ENCODE measurements at regions not wholly inside any gene's neighbourhood (a gene's known extent, or its start where the extent isn't known, plus 50 kb on each side); places are given as distances from the start of the nearest gene placed in this dataset.

DNA sequence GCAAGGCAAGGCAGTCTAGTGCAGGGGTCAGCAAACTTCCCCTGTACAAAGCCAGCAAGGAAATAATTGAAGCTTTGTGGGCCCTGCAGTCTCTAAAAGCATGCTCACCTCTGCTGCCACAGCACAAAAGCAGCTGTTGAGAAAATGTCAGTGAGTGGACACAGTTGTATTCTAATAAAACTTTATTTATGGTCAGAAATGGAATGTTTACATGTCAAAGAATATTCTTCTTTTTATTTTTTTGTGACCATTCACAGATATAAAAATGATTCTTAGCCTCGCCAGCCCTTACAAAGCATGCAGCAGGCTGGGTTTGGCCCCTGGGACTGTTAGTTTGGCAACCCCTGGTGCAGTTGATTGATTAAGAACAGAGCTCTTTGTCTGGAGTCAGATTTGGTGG lies 192.4 kb downstream of the BUB3 start:
- no peak overlapping the region for H4K5ac ChIP-seq (ENCODE audit: insufficient read length, low read depth, low read length)
- DNase-seq (ENCODE audit: low read depth in 1 of 2, low spot score in 2 of 2) (no peak), FAIRE-seq (no peak)
- no peak overlapping the region for H3K23ac ChIP-seq (ENCODE audit: insufficient read length)
- no peak overlapping the region for H2AFZ ChIP-seq (ENCODE audit: low read length)
- no peak overlapping the region for H3K27ac ChIP-seq (ENCODE audit: low read depth, low read length)
- H4K20me1 ChIP-seq (replicated peaks in 1 of 2; ENCODE audit: control insufficient read depth in 1 of 2, insufficient read depth in 2 of 2, low read length in 2 of 2) = no peaks in the 10 kb centered on the region
- H2BK5ac ChIP-seq (ENCODE audit: low read depth, low read length) = no peak overlapping the region
- H3K79me2 ChIP-seq (ENCODE audit: control insufficient read depth in 1 of 2, insufficient read depth in 2 of 2, low read length in 2 of 2) = no peaks in the 10 kb centered on the region
- no peaks in the 10 kb centered on the region; a peak in 1 of 7 replicates for H3K4me1 ChIP-seq (replicated peaks in 1 of 4; ENCODE audit: control insufficient read depth in 3 of 4, insufficient read depth in 4 of 4, low read length in 3 of 4)
- no peaks in the 10 kb centered on the region for H3K36me3 ChIP-seq (ENCODE audit: control insufficient read depth in 2 of 4, insufficient read depth in 4 of 4, low read length in 3 of 4)
- no peak overlapping the region for H3K18ac ChIP-seq (ENCODE audit: extremely low read depth, low read length)
- H3K27me3 ChIP-seq (replicated peaks in 1 of 4; ENCODE audit: control insufficient read depth in 3 of 4, extremely low read depth in 1 of 4, insufficient read depth in 3 of 4, low read length in 3 of 4) = no peaks in the 10 kb centered on the region
- no peak overlapping the region for H3K56ac ChIP-seq (replicated peaks; ENCODE audit: insufficient read length, low read depth, low read length)
- H3K79me1 ChIP-seq (ENCODE audit: low read depth, low read length) = no peaks in the 10 kb centered on the region
- no peak overlapping the region for H3K4me2 ChIP-seq (ENCODE audit: insufficient read depth in 1 of 2, low read depth in 2 of 2, low read length in 2 of 2)
- no peak overlapping the region for H2BK20ac ChIP-seq (ENCODE audit: low read length)
- H2BK12ac ChIP-seq (ENCODE audit: low read depth, low read length) = no peak overlapping the region
- POLR2A ChIA-PET (ENCODE audit: partially characterized antibody) = no interaction called here
- no peak overlapping the region for H3K4ac ChIP-seq (replicated peaks; ENCODE audit: insufficient read length, low read depth, low read length)
- H3K9me3 ChIP-seq (ENCODE audit: insufficient read depth in 2 of 2, low read depth in 1 of 2, low read length in 1 of 2) = no peaks in the 10 kb centered on the region
- CTCF ChIA-PET (ENCODE audit: partially characterized antibody) = interaction anchor here (0.8 to 1.1 kb wide), 2 partner anchors 26 to 34 kb away, joined by 3 read pairs; no protein-coding TSS in a partner anchor
- H2BK15ac ChIP-seq (ENCODE audit: low read length) = no peak overlapping the region
- H3K4me3 ChIP-seq (ENCODE audit: extremely low read depth in 1 of 4, insufficient read depth in 2 of 4, low read depth in 3 of 4, low read length in 4 of 4) = no peak overlapping the region
- H3K14ac ChIP-seq (ENCODE audit: insufficient read length) = no peak overlapping the region
- no peaks in the 10 kb centered on the region for H3K23me2 ChIP-seq (ENCODE audit: low read depth, low read length)
- no peak overlapping the region for H4K91ac ChIP-seq (replicated peaks; ENCODE audit: insufficient read length, low read length)
- no peak overlapping the region for H4K8ac ChIP-seq (ENCODE audit: extremely low read depth, insufficient read depth, low read length)
- whole genome bisulfite sequencing, 2 experiments (ENCODE audit: extremely low coverage in 1 of 2, insufficient coverage in 1 of 2, insufficient read length in 1 of 2, insufficient replicate concordance in 2 of 2, low coverage in 1 of 2, low lambda C conversion rate in 2 of 2, missing lambda C conversion rate in 1 of 2) = 100% methylated on average over 1 of the region's 1 CpG; no CpG with 5 or more reads in 1 of the 2 experiments
- no peak overlapping the region for H2BK120ac ChIP-seq (replicated peaks; ENCODE audit: low read depth, low read length)
- no peak overlapping the region for H3K9ac ChIP-seq (replicated peaks in 1 of 4; ENCODE audit: extremely low read depth in 1 of 4, low read depth in 3 of 4, low read length in 3 of 4)
- no peak overlapping the region for H2AK5ac ChIP-seq (ENCODE audit: low read depth, low read length)
- TF ChIP-seq SP1 (IDR thresholded peaks at IDR 0.05; ENCODE audit: low read depth, low read length) (no peak), SP2 (IDR thresholded peaks at IDR 0.05; ENCODE audit: low read length) (no peak), KDM1A (IDR thresholded peaks at IDR 0.05; ENCODE audit: borderline replicate concordance, low read length) (no peak), NANOG (IDR thresholded peaks at IDR 0.05; ENCODE audit: insufficient read depth, low read depth, low read length, poor library complexity, severe bottlenecking) (no peak), EZH2 (IDR thresholded peaks at IDR 0.05; ENCODE audit: low read depth, low read length, severe bottlenecking) (no peak), SRF (IDR thresholded peaks at IDR 0.05; ENCODE audit: low read depth, low read length) (no peak), RXRA (IDR thresholded peaks at IDR 0.05; ENCODE audit: insufficient read depth, low read depth, low read length) (no peak), HDAC6 (IDR thresholded peaks at IDR 0.05; ENCODE audit: low read depth, low read length) (no peak)

All from H1 (cell line).